HCT116 (cell line): ENCODE measurements at regions not wholly inside any gene's neighbourhood (a gene's known extent, or its start where the extent isn't known, plus 50 kb on each side); places are given as distances from the start of the nearest gene placed in this dataset.

Experiments
- ATAC-seq: fragments of 200-7000 bp; cut with Tn5 transposase; 2 replicates; pipeline ENCODE4 v1.9.1; 2020; ENCODE audit warnings: mild to moderate bottlenecking, moderate library complexity
- BruUV-seq: library from RNA; stranded (reverse); fragments of 400-500 nt; replicated peaks from 2 replicates; lab custom pipeline; 2021; lab: Mats Ljungman, UMichigan
- CTCF ChIA-PET: fragments of 300-600 bp; sonication (Branson Sonifier 250); formaldehyde crosslinking; loops from one replicate; lab custom pipeline; 2021; ENCODE audit warnings: antibody characterized with exemption; lab: Charles Lee
- POLR2A ChIA-PET: fragments of 300-600, 350-600 bp; sonication (Branson Sonifier 250); formaldehyde crosslinking; loops from one replicate; lab custom pipeline; 2021; ENCODE audit warnings: antibody characterized with exemption; lab: Charles Lee
- RAD21 ChIA-PET, 2 experiments: fragments of 300-600 bp; sonication (Branson Sonifier 250); formaldehyde crosslinking; loops; one replicate each; lab custom pipeline; 2023; ENCODE audit warnings: low total read pairs in 2 of 2; ENCODE audit not compliant: uncharacterized antibody in 2 of 2, unreplicated experiment in 2 of 2, low non-redundant PET in 1 of 2; lab: Charles Lee
- DNase-seq: peaks from one replicate; pipeline ENCODE4 v3.0.0-alpha.2; 2010; ENCODE audit warnings: low read depth, low spot score
- H2AFZ ChIP-seq: fragments of 200-600 bp; shearing (Covaris generic), sonication (generic); 2 replicates; pipeline ENCODE4 v1.6.1; 2017; ENCODE audit warnings: low read depth, mixed run types, mixed read lengths, antibody characterized with exemption, low read length; ENCODE audit not compliant: poor library complexity, severe bottlenecking
- H3K27ac ChIP-seq: 2 replicates; pipeline ENCODE4 v1.5.1; 2012; ENCODE audit warnings: low read depth, low read length
- H3K27me3 ChIP-seq: fragments of 200-600 bp; sonication (generic); 2 replicates; pipeline ENCODE4 v1.6.1; 2016; ENCODE audit warnings: mixed run types, low read length, mixed read lengths; ENCODE audit not compliant: insufficient read depth
- H3K36me3 ChIP-seq, 2 experiments: fragments of 200-500 bp in 1 of 2; fragments of 200-600 bp in 1 of 2; sonication (Bioruptor generic) in 1 of 2; sonication (generic) in 1 of 2; 2 replicates each; pipeline versions ENCODE4 v1.5.1 to v1.6.1; 2014 to 2016; ENCODE audit warnings: low read length in 2 of 2, inconsistent platforms in 1 of 2, mixed read lengths in 1 of 2, mixed run types in 1 of 2; ENCODE audit not compliant: insufficient read depth in 2 of 2, control insufficient read depth in 1 of 2
- H3K4me1 ChIP-seq, 2 experiments: fragments of 200-600 bp in 1 of 2; sonication (generic) in 1 of 2; 2 replicates each; pipeline versions ENCODE4 v1.5.1 to v1.6.1; 2012 to 2017; ENCODE audit warnings: low read length in 2 of 2, inconsistent platforms in 1 of 2, mild to moderate bottlenecking in 1 of 2, mixed read lengths in 1 of 2, mixed run types in 1 of 2, moderate library complexity in 1 of 2; ENCODE audit not compliant: insufficient read depth in 2 of 2, control insufficient read depth in 1 of 2
- H3K4me2 ChIP-seq: fragments of 200-600 bp; sonication (generic); 2 replicates; pipeline ENCODE4 v1.6.1; 2017; ENCODE audit warnings: mixed run types, low read length, mixed read lengths
- H3K4me3 ChIP-seq, 2 experiments: fragments of 200-600 bp in 1 of 2; sonication (generic) in 1 of 2; replicated peaks in 1 of 2; 2 replicates each; pipeline ENCODE4 v1.5.1; 2011 to 2016; ENCODE audit warnings: low read length in 2 of 2, control low read depth in 1 of 2, low read depth in 1 of 2, mild to moderate bottlenecking in 1 of 2, mixed read lengths in 1 of 2, mixed run types in 1 of 2
- H3K79me2 ChIP-seq: fragments of 200-600 bp; sonication (generic); 2 replicates; pipeline ENCODE4 v1.6.1; 2017; ENCODE audit warnings: mild to moderate bottlenecking, mixed run types, low read length, moderate library complexity, mixed read lengths; ENCODE audit not compliant: insufficient read depth
- H3K9ac ChIP-seq: fragments of 200-600 bp; sonication (generic); 2 replicates; pipeline ENCODE4 v1.6.1; 2016; ENCODE audit warnings: low read length, mixed read lengths
- H3K9me2 ChIP-seq: fragments of 200-600 bp; sonication (generic), shearing (Covaris generic); 2 replicates; pipeline ENCODE4 v1.6.1; 2017; ENCODE audit warnings: mixed run types, mild to moderate bottlenecking, moderate library complexity; ENCODE audit not compliant: insufficient read depth
- H3K9me3 ChIP-seq, 2 experiments: fragments of 200-500 bp in 1 of 2; fragments of 200-600 bp in 1 of 2; sonication (Bioruptor generic) in 1 of 2; sonication (generic) in 1 of 2; 2 replicates each; pipeline ENCODE4 v1.6.1; 2014 to 2017; ENCODE audit warnings: low read length in 2 of 2, mixed read lengths in 2 of 2, inconsistent platforms in 1 of 2, low read depth in 1 of 2, mild to moderate bottlenecking in 1 of 2, mixed run types in 1 of 2, moderate library complexity in 1 of 2; ENCODE audit not compliant: control insufficient read depth in 1 of 2, insufficient read depth in 1 of 2
- H4K20me1 ChIP-seq: fragments of 200-600 bp; sonication (generic), shearing (Covaris generic); 2 replicates; pipeline ENCODE4 v1.6.1; 2017; ENCODE audit warnings: mixed run types, mild to moderate bottlenecking, moderate library complexity; ENCODE audit not compliant: insufficient read depth
- CBX3 ChIP-seq: IDR thresholded peaks from 2 replicates; pipeline ENCODE4 v1.6.1; 2012; ENCODE audit warnings: low read depth
- CEBPB ChIP-seq: IDR thresholded peaks from 2 replicates; pipeline ENCODE4 v1.6.1; 2012; ENCODE audit warnings: low read depth
- EGR1 ChIP-seq: IDR thresholded peaks from 2 replicates; pipeline ENCODE4 v1.6.1; 2012; ENCODE audit warnings: low read depth
- ELF1 ChIP-seq: IDR thresholded peaks from 2 replicates; pipeline ENCODE4 v1.6.1; 2012; ENCODE audit warnings: low read depth, borderline replicate concordance
- EZH2 ChIP-seq: fragments of 200-600 bp; sonication (generic); IDR thresholded peaks from 2 replicates; pipeline ENCODE4 v1.6.1; 2017; ENCODE audit warnings: antibody characterized with exemption, mixed run types
- EZH2phosphoT487 ChIP-seq: fragments of 200-600 bp; IDR thresholded peaks from 2 replicates; pipeline ENCODE4 v1.6.1; 2018; ENCODE audit warnings: antibody characterized with exemption, borderline replicate concordance
- FOSL1 ChIP-seq: IDR thresholded peaks from 2 replicates; pipeline ENCODE4 v1.6.1; 2012; ENCODE audit warnings: low read depth
- JUND ChIP-seq: IDR thresholded peaks from 2 replicates; pipeline ENCODE4 v1.6.1; 2012
- POLR2A ChIP-seq: IDR thresholded peaks from 2 replicates; pipeline ENCODE4 v1.7.0; 2011; ENCODE audit warnings: borderline replicate concordance; ENCODE audit not compliant: insufficient read depth, insufficient read length; ENCODE audit errors: extremely low read depth
- POLR2AphosphoS5 ChIP-seq: IDR thresholded peaks from 2 replicates; pipeline ENCODE4 v1.6.1; 2011; ENCODE audit warnings: mild to moderate bottlenecking, low read depth, low read length, moderate library complexity
- RAD21 ChIP-seq: IDR thresholded peaks from 2 replicates; pipeline ENCODE4 v1.6.1; 2012; ENCODE audit warnings: low read depth, mild to moderate bottlenecking
- SIN3A ChIP-seq: IDR thresholded peaks from 2 replicates; pipeline ENCODE4 v1.6.1; 2012; ENCODE audit warnings: low read depth
- SRF ChIP-seq: IDR thresholded peaks from 2 replicates; pipeline ENCODE4 v1.6.1; 2012; ENCODE audit warnings: low read depth
- TCF7L2 ChIP-seq: IDR thresholded peaks from 2 replicates; pipeline ENCODE4 v1.7.0; 2011; ENCODE audit warnings: borderline replicate concordance, inconsistent platforms; ENCODE audit not compliant: insufficient read depth, insufficient read length; ENCODE audit errors: extremely low read depth
- YY1 ChIP-seq: IDR thresholded peaks from 2 replicates; pipeline ENCODE4 v1.6.1; 2011; ENCODE audit warnings: low read length, low read depth, moderate library complexity, mild to moderate bottlenecking; ENCODE audit not compliant: insufficient replicate concordance; ENCODE audit errors: extremely low read depth
- ZNF274 ChIP-seq: fragments of 200-500 bp; sonication (Bioruptor generic); IDR thresholded peaks from 2 replicates; pipeline ENCODE4 v1.6.1; 2014; ENCODE audit warnings: mild to moderate bottlenecking, low read depth, low read length, inconsistent platforms
- intact Hi-C: fragments of 100-400 bp; cut with micrococcal nuclease; formaldehyde crosslinking; loops from 2 replicates; pipeline ENCODE4 v1.10.0; 2022
- TF ChIP-seq, protein P1 (sequence below): IDR thresholded peaks from 2 replicates; pipeline ENCODE4 v1.6.1; 2012
- TF ChIP-seq, protein P2 (sequence below): IDR thresholded peaks from 2 replicates; pipeline ENCODE4 v1.6.1; 2012; ENCODE audit warnings: low read depth
- TF ChIP-seq, protein P3 (sequence below): IDR thresholded peaks from 2 replicates; pipeline ENCODE4 v1.6.1; 2012
- TF ChIP-seq, protein P4 (sequence below): IDR thresholded peaks from 2 replicates; pipeline ENCODE4 v1.6.1; 2011; ENCODE audit warnings: mild to moderate bottlenecking, low read length, moderate library complexity; ENCODE audit not compliant: insufficient replicate concordance; ENCODE audit errors: extremely low read depth

DNA sequence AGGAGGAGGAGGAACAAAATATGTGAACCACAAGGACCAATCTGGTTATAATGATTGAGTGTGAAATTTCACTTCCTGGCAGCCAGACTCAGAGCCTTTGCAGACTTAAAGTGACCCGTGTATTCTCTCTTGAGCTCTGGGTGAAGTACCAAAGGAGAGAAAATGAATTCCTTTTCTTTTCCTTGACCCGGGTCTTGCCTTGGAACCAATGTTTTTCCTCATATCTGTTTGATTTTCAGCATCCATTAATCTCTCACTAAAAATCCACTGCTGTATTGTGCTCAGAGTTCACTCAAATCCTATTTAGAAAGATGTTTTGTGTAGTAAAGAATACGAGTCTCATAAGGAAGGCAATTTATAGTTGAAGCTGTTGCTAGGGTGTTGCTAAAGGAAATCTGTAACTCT, 78.3 kb upstream of the C1QTNF7 start:
- Histone ChIP-seq H3K27ac (no peak overlapping the region), H2AFZ (no peak overlapping the region), H3K4me1 (no peaks in the 10 kb centered on the region), H3K36me3 (no peaks in the 10 kb centered on the region), H3K4me2 (no peak overlapping the region), H3K9ac (no peak overlapping the region), H3K79me2 (no peaks in the 10 kb centered on the region), H3K9me3 (no peaks in the 10 kb centered on the region), H3K27me3 (peaks cover 26% of the 10 kb centered on the region; the same call in 1 of the 2 replicates), H3K9me2 (no peaks in the 10 kb centered on the region), H3K4me3 (no peak overlapping the region), H4K20me1 (no peaks in the 10 kb centered on the region)
- ChIA-PET CTCF (no interaction called here), RAD21 (no interaction called here), POLR2A (no interaction called here)
- no peak for DNase-seq
- no TSS peak for BruUV-seq
- ATAC-seq = no peak
- no peak for TF ChIP-seq EZH2phosphoT487
- TF ChIP-seq, protein P1, sequence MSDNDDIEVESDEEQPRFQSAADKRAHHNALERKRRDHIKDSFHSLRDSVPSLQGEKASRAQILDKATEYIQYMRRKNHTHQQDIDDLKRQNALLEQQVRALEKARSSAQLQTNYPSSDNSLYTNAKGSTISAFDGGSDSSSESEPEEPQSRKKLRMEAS = no peak
- TF ChIP-seq, protein P2, sequence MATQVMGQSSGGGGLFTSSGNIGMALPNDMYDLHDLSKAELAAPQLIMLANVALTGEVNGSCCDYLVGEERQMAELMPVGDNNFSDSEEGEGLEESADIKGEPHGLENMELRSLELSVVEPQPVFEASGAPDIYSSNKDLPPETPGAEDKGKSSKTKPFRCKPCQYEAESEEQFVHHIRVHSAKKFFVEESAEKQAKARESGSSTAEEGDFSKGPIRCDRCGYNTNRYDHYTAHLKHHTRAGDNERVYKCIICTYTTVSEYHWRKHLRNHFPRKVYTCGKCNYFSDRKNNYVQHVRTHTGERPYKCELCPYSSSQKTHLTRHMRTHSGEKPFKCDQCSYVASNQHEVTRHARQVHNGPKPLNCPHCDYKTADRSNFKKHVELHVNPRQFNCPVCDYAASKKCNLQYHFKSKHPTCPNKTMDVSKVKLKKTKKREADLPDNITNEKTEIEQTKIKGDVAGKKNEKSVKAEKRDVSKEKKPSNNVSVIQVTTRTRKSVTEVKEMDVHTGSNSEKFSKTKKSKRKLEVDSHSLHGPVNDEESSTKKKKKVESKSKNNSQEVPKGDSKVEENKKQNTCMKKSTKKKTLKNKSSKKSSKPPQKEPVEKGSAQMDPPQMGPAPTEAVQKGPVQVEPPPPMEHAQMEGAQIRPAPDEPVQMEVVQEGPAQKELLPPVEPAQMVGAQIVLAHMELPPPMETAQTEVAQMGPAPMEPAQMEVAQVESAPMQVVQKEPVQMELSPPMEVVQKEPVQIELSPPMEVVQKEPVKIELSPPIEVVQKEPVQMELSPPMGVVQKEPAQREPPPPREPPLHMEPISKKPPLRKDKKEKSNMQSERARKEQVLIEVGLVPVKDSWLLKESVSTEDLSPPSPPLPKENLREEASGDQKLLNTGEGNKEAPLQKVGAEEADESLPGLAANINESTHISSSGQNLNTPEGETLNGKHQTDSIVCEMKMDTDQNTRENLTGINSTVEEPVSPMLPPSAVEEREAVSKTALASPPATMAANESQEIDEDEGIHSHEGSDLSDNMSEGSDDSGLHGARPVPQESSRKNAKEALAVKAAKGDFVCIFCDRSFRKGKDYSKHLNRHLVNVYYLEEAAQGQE = no peak
- no peak for TF ChIP-seq ZNF274
- no peak for TF ChIP-seq CEBPB
- TF ChIP-seq SRF = no peak
- no peak for TF ChIP-seq RAD21
- TF ChIP-seq ELF1 = no peak
- no peak for TF ChIP-seq POLR2AphosphoS5
- TF ChIP-seq POLR2A = no peak
- TF ChIP-seq CBX3 = no peak
- no peak for TF ChIP-seq FOSL1
- no peak for TF ChIP-seq YY1
- no peak for TF ChIP-seq EZH2
- TF ChIP-seq TCF7L2 = no peak
- TF ChIP-seq SIN3A = no peak
- TF ChIP-seq JUND = no peak
- TF ChIP-seq, protein P3, sequence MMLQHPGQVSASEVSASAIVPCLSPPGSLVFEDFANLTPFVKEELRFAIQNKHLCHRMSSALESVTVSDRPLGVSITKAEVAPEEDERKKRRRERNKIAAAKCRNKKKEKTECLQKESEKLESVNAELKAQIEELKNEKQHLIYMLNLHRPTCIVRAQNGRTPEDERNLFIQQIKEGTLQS = no peak
- TF ChIP-seq EGR1 = no peak
- TF ChIP-seq, protein P4, sequence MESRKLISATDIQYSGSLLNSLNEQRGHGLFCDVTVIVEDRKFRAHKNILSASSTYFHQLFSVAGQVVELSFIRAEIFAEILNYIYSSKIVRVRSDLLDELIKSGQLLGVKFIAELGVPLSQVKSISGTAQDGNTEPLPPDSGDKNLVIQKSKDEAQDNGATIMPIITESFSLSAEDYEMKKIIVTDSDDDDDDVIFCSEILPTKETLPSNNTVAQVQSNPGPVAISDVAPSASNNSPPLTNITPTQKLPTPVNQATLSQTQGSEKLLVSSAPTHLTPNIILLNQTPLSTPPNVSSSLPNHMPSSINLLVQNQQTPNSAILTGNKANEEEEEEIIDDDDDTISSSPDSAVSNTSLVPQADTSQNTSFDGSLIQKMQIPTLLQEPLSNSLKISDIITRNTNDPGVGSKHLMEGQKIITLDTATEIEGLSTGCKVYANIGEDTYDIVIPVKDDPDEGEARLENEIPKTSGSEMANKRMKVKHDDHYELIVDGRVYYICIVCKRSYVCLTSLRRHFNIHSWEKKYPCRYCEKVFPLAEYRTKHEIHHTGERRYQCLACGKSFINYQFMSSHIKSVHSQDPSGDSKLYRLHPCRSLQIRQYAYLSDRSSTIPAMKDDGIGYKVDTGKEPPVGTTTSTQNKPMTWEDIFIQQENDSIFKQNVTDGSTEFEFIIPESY = no peak
- intact Hi-C loops = no loop called here
